H9 (cell line): ENCODE measurements at regions not wholly inside any gene's neighbourhood (a gene's known extent, or its start where the extent isn't known, plus 50 kb on each side); places are given as distances from the start of the nearest gene placed in this dataset.

ENCODE experiments used
- DNase-seq: peaks from one replicate; pipeline ENCODE4 v3.0.0-alpha.2; 2017
- H2AFZ ChIP-seq: one replicate; pipeline ENCODE4 v1.6.1; 2013; ENCODE audit warnings: mild to moderate bottlenecking, low read length, control low read depth, moderate library complexity
- H2AK5ac ChIP-seq: 2 replicates; pipeline ENCODE4 v1.6.1; 2013; ENCODE audit warnings: low read length, control low read depth, mixed read lengths; ENCODE audit not compliant: insufficient read length
- H2BK120ac ChIP-seq: one replicate; pipeline ENCODE4 v1.6.1; 2013; ENCODE audit warnings: low read depth, mild to moderate bottlenecking, low read length, control low read depth, inconsistent platforms; ENCODE audit not compliant: poor library complexity, severe bottlenecking
- H2BK12ac ChIP-seq: 2 replicates; pipeline ENCODE4 v1.6.1; 2013; ENCODE audit warnings: low read length, control low read depth, mixed read lengths, low read depth; ENCODE audit not compliant: insufficient read length
- H2BK15ac ChIP-seq: 2 replicates; pipeline ENCODE4 v1.6.1; 2013; ENCODE audit warnings: low read depth, low read length, control low read depth
- H2BK20ac ChIP-seq: one replicate; pipeline ENCODE4 v1.6.1; 2013; ENCODE audit warnings: low read depth, mild to moderate bottlenecking, low read length, control low read depth, inconsistent platforms; ENCODE audit not compliant: poor library complexity, severe bottlenecking
- H2BK5ac ChIP-seq: 2 replicates; pipeline ENCODE4 v1.6.1; 2013; ENCODE audit warnings: low read length, control low read depth, mixed read lengths; ENCODE audit not compliant: insufficient read length
- H3K14ac ChIP-seq: 2 replicates; pipeline ENCODE4 v1.6.1; 2013; ENCODE audit warnings: low read length, control low read depth; ENCODE audit not compliant: insufficient read depth
- H3K18ac ChIP-seq: 2 replicates; pipeline ENCODE4 v1.6.1; 2013; ENCODE audit warnings: low read depth, mild to moderate bottlenecking, mixed read lengths, low read length, control low read depth; ENCODE audit not compliant: insufficient read length
- H3K23ac ChIP-seq: 2 replicates; pipeline ENCODE4 v1.6.1; 2013; ENCODE audit warnings: low read length, control low read depth, mixed read lengths, low read depth; ENCODE audit not compliant: insufficient read length
- H3K23me2 ChIP-seq: 2 replicates; pipeline ENCODE4 v1.6.1; 2013; ENCODE audit warnings: low read depth, mild to moderate bottlenecking, mixed read lengths, low read length, control low read depth; ENCODE audit not compliant: insufficient read length, poor library complexity, severe bottlenecking
- H3K27ac ChIP-seq: 2 replicates; pipeline ENCODE4 v1.5.1; 2013; ENCODE audit warnings: low read length, control low read depth, mixed read lengths, low read depth; ENCODE audit not compliant: insufficient read length
- H3K27me3 ChIP-seq: 2 replicates; pipeline ENCODE4 v1.6.1; 2013; ENCODE audit warnings: low read length, control low read depth, inconsistent platforms; ENCODE audit not compliant: insufficient read depth
- H3K4ac ChIP-seq: 2 replicates; pipeline ENCODE4 v1.6.1; 2013; ENCODE audit warnings: low read depth, mild to moderate bottlenecking, control low read depth, inconsistent platforms, low read length, moderate library complexity
- H3K4me1 ChIP-seq: 2 replicates; pipeline ENCODE4 v1.6.1; 2013; ENCODE audit warnings: low read length, control low read depth, inconsistent platforms; ENCODE audit not compliant: insufficient read depth
- H3K4me2 ChIP-seq: 2 replicates; pipeline ENCODE4 v1.6.1; 2013; ENCODE audit warnings: low read length, control low read depth, mixed read lengths; ENCODE audit not compliant: insufficient read length, insufficient read depth
- H3K56ac ChIP-seq: 2 replicates; pipeline ENCODE4 v1.6.1; 2013; ENCODE audit warnings: low read depth, mild to moderate bottlenecking, mixed read lengths, low read length, control low read depth; ENCODE audit not compliant: insufficient read length
- H3K79me1 ChIP-seq: 2 replicates; pipeline ENCODE4 v1.6.1; 2013; ENCODE audit warnings: low read depth, mild to moderate bottlenecking, moderate library complexity, low read length, control low read depth, inconsistent platforms; ENCODE audit not compliant: insufficient read depth, poor library complexity, severe bottlenecking
- H3K79me2 ChIP-seq: 2 replicates; pipeline ENCODE4 v1.6.1; 2013; ENCODE audit warnings: low read length, control low read depth, inconsistent platforms; ENCODE audit not compliant: insufficient read depth
- H3K9ac ChIP-seq: 2 replicates; pipeline ENCODE4 v1.6.1; 2013; ENCODE audit warnings: low read length, control low read depth, mixed read lengths; ENCODE audit not compliant: insufficient read length; ENCODE audit errors: extremely low read depth
- H3K9me3 ChIP-seq: one replicate; pipeline ENCODE4 v1.6.1; 2013; ENCODE audit warnings: low read depth, low read length, inconsistent platforms; ENCODE audit not compliant: control insufficient read depth
- H3T11ph ChIP-seq: one replicate; pipeline ENCODE4 v1.6.1; 2013; ENCODE audit warnings: mild to moderate bottlenecking, low read length, control low read depth, inconsistent platforms
- H4K20me1 ChIP-seq: one replicate; pipeline ENCODE4 v1.6.1; 2013; ENCODE audit not compliant: control insufficient read depth, insufficient read length, insufficient read depth
- H4K5ac ChIP-seq: 2 replicates; pipeline ENCODE4 v1.6.1; 2013; ENCODE audit warnings: low read depth, mild to moderate bottlenecking, mixed read lengths, low read length, control low read depth; ENCODE audit not compliant: insufficient read length
- H4K8ac ChIP-seq: replicated peaks from 2 replicates; pipeline ENCODE4 v1.6.1; 2013; ENCODE audit warnings: low read length, control low read depth, mixed read lengths, low read depth; ENCODE audit not compliant: insufficient read length
- H4K91ac ChIP-seq: 2 replicates; pipeline ENCODE4 v1.6.1; 2013; ENCODE audit warnings: low read depth, mild to moderate bottlenecking, moderate library complexity, mixed read lengths, low read length, control low read depth; ENCODE audit not compliant: insufficient read length
- H3K27ac Mint-ChIP-seq, 3 experiments: 2 replicates in 2 of 3; 3 replicates in 1 of 3; pipeline ENCODE4 v1.8.0; 2020 to 2021; ENCODE audit warnings: mixed read lengths in 3 of 3, mild to moderate bottlenecking in 1 of 3, moderate library complexity in 1 of 3
- H3K27me3 Mint-ChIP-seq: 2 replicates; pipeline ENCODE4 v1.8.0; 2021; ENCODE audit warnings: low read depth, mild to moderate bottlenecking, moderate library complexity, mixed read lengths
- H3K36me3 Mint-ChIP-seq, 3 experiments: 2 replicates in 2 of 3; 3 replicates in 1 of 3; pipeline ENCODE4 v1.8.0; 2020 to 2021; ENCODE audit warnings: low read depth in 3 of 3, mixed read lengths in 3 of 3; ENCODE audit not compliant: insufficient read depth in 1 of 3
- H3K4me1 Mint-ChIP-seq, 2 experiments: 2 replicates each; pipeline ENCODE4 v1.8.0; 2020; ENCODE audit warnings: mixed read lengths in 2 of 2
- H3K4me3 Mint-ChIP-seq, 2 experiments: 2 replicates in 1 of 2; 3 replicates in 1 of 2; pipeline ENCODE4 v1.8.0; 2020 to 2021; ENCODE audit warnings: mild to moderate bottlenecking in 2 of 2, mixed read lengths in 2 of 2, moderate library complexity in 1 of 2
- H3K9me3 Mint-ChIP-seq, 2 experiments: 2 replicates in 1 of 2; 3 replicates in 1 of 2; pipeline ENCODE4 v1.8.0; 2020; ENCODE audit warnings: mild to moderate bottlenecking in 2 of 2, mixed read lengths in 2 of 2, moderate library complexity in 1 of 2
- CTCF ChIP-seq: fragments of 200-600 bp; sonication (generic); conservative IDR thresholded peaks from 3 replicates; pipeline ENCODE4 v1.8.0; 2021; ENCODE audit warnings: antibody characterized with exemption, mild to moderate bottlenecking
- WGBS: extraction: QIAGEN DNeasy Blood & Tissue Kit; methylation state at CpG from one replicate; pipeline ENCODE4 v1.1.7; 2013; ENCODE audit warnings: missing lambda C conversion rate, low lambda C conversion rate, mixed read lengths; ENCODE audit not compliant: insufficient read length; ENCODE audit errors: extremely low coverage; 5-methylcytosine and 5-hydroxymethylcytosine counted together

- no peak overlapping the region for H2BK120ac ChIP-seq
- no peak overlapping the region for H3K27ac Mint-ChIP-seq
- no peaks in the 10 kb centered on the region for H4K20me1 ChIP-seq
- H3K36me3 Mint-ChIP-seq, result no peaks in the 10 kb centered on the region; a peak in 1 of 7 replicates
- no peak overlapping the region for H3K27ac ChIP-seq
- H3K4me3 Mint-ChIP-seq, result no peak overlapping the region
- no peak overlapping the region for H2BK5ac ChIP-seq
- no peak overlapping the region for H3K18ac ChIP-seq
- H3K23me2 ChIP-seq, result no peaks in the 10 kb centered on the region
- no peak for TF ChIP-seq CTCF
- H3K23ac ChIP-seq, result no peak overlapping the region
- H4K91ac ChIP-seq, result no peak overlapping the region
- no peak for DNase-seq
- no peak overlapping the region for H3K14ac ChIP-seq
- H4K8ac ChIP-seq, result no peak overlapping the region
- no peak overlapping the region for H3K9ac ChIP-seq
- no peak overlapping the region for H3K4me2 ChIP-seq
- no peak overlapping the region for H3K4ac ChIP-seq
- no peaks in the 10 kb centered on the region for H3K79me2 ChIP-seq
- H3K27me3 Mint-ChIP-seq, result no peaks in the 10 kb centered on the region
- H2BK20ac ChIP-seq, result no peak overlapping the region
- no peak overlapping the region for H2AK5ac ChIP-seq
- no peak overlapping the region for H3T11ph ChIP-seq
- no peak overlapping the region for H2AFZ ChIP-seq
- no peaks in the 10 kb centered on the region for H3K9me3 Mint-ChIP-seq
- H3K27me3 ChIP-seq, result no peaks in the 10 kb centered on the region
- H3K4me1 Mint-ChIP-seq, result peaks cover 13 to 19% of the 10 kb centered on the region in 2 experiments
- H4K5ac ChIP-seq, result no peak overlapping the region
- no peaks in the 10 kb centered on the region for H3K9me3 ChIP-seq
- WGBS, result no CpG with 5 or more reads among the region's 1 CpG
- no peak overlapping the region for H2BK15ac ChIP-seq
- H2BK12ac ChIP-seq, result no peak overlapping the region
- no peaks in the 10 kb centered on the region for H3K79me1 ChIP-seq
- no peak overlapping the region for H3K56ac ChIP-seq
- peaks cover 4% of the 10 kb centered on the region; the same call in 1 of the 2 replicates for H3K4me1 ChIP-seq
Observed at GRCh38 chr3:170700054-170700404, 114.2 kb upstream of the SLC7A14 start.
